Amniotic stem cell (primary cell): ENCODE measurements at regions not wholly inside any gene's neighbourhood (a gene's known extent, or its start where the extent isn't known, plus 50 kb on each side); places are given as distances from the start of the nearest gene placed in this dataset.
"Not testable (repeated sequence)": the region's sequence is repeated elsewhere in the genome, so short reads cannot be mapped to it uniquely, and the experiment has no call there.

Source experiments
- DNase-seq: peaks from one replicate; lab custom pipeline; 2025; lab: John Stamatoyannopoulos, UW

DNA sequence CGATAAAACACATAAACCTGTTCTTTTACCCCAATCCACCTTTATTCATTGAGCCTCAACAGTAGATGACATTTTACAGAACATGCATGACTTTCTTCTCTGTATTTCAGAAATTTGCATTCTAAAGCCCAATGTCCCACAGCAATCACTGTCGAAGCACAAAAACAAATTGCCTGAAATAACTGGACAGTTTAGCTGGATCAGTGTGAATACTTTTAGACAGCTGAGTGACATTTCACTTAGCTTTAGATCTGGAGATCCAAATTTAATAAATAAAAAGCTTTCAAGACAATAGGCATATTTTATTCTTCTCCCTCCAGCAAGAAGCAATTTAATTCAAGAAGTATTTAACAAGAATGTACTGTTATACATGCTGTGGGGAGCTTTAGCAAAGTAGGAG is 109.1 kb upstream of the FSCB start:
- no peak for DNase-seq

DNA sequence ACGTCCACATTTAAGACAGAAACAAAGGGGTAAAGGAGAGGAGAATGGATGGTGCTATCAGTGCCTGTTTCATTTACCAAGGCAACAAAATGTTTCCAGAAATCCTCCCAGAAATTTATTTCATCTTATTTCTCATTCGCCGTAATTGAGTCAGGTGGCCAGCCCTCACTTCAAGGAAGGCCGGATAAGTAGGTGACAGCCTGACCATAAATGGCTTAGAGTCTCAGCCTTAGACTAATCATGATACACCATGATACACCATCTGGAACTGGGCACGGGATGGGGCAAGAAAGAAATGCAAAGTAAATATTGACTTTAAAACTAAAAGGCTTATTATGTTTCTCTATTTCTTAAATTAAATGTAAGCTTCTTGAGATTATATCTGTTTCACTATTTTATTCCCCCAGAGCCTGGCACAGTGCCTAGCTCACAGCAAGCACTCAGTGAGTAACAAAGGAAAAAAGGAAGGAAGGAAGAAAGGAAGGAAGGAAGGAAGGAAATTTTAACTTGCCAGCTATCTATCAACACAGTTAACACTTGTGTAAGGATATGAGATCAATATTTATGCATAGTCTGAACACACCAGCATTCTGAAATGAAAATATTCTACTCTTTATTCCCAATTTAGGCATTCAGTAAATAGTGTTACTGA is 106.1 kb upstream of the FSCB start:
- DNase-seq = no peak

DNA sequence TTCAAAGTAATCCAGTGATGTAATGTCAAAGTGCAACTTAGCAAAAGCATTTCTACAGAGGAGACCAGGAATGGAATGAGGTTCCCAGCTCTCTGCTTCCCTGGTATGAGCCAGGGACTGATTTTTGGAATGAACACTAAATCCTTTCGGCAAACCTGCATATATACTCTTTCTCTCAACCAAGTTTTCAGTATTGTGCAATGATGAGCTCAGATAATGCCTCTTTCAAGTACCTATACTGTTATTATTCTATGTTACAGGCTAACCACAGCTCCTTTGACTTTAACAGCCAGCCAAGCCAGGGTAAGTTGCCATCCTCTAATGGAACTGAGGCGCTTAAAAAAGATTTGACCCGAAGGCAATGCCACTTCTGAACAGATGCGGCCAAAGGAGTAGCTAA is 104.9 kb upstream of the FSCB start:
- DNase-seq = no peak

DNA sequence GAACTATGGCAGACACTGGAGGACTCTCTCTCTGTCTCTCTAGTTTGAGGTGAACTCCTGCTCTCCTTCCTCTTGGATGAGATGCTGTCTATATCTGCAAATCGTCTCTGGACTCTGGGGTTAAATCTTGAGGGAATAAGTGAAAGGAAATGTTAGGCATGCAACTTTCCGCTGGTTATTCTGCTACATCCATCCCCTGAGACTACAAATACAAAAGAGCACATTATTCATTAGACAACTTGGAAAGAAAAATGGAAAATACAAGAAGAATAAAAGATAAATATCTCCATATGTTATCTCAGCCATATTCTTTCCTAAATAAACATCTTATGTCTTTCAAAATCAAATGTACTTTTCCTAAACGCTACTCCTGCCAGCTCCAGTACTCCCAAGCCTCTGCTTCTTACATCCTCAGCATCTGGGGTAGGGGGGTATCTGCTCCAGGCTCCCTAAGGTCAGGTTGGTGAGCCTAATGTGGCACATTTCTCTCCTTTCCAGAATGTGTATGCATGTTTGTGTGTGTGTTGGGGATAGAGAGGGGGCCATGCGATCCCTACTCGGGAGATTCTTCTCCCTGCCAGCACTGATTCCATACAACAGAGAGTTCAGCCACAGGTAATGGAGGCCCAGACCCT is 102.9 kb upstream of the FSCB start:
- no peak for DNase-seq

DNA sequence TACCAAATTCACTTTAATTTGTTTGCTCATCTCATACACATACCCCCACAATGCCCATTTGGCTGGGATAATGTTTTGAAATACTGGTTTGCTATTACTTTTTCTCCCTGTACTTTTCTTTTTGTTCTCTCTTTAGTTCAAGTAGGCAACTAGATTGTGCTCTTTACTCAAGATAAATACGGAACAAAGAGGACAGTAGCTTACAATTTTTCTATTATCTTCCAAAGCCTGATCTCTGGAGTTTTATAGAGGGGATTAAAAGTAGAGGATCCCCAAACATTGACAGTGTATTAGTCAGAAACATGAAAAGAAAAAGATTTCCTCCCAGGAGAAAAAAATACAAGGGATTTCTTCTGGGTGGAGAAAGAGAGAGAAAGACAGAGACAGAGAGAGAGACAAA is 102.1 kb upstream of the FSCB start:
- DNase-seq = no peak

DNA sequence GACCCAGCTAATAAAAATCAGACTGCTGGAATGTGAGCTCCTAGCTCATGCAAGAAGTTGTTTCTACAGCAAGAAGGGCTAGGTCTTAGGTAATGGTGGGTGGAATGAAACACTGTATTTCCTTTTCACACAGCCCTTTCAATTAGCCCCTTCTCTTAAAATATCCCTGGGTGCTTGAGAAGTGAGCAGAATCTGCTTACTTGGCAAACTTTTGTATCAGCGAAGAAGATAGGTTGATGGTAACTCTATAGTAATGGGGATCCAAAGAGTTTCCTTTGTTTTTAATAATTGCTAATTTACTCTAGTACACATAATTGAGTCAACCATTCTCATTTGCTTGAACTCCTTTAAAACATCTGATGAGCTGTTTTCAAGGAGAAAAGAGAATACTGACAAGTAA is 100.6 kb upstream of the FSCB start:
- DNase-seq = no peak

DNA sequence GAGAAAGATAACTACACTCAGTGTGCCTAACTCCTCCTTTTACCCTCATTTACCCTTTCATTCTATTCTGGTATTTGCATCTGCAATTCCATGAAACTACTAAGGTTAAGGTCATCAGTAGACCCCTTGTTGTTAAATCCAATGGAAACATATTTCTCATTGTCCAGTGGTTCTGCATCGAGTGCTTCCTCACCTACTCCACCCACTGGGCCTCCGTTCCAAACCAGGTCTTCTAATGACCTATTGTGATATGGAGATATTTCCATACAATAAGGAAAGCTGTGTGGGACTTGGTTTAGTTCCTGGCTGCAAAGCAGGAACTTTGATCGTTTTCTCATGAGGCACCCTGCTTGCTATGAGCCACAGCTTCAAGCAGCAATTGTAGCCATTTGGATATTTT is 99.5 kb upstream of the FSCB start:
- DNase-seq = no peak

DNA sequence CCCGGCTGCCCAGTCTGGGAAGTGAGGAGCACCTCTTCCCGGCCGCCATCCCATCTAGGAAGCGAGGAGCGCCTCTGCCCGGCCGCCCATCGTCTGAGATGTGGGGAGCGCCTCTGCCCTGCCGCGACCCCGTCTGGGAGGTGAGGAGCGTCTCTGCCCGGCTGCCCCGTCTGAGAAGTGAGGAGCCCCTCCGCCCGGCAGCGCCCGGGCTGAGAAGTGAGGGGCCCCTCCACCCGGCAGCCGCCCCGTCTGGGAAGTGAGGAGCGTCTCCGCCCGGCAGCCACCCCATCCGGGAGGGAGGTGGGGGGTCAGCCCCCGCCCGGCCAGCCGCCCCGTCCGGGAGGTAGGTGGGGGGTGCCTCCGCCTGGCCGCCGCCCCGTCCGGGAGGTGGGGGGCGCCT is 94.2 kb upstream of the FSCB start:
- not testable (repeated sequence) for DNase-seq

DNA sequence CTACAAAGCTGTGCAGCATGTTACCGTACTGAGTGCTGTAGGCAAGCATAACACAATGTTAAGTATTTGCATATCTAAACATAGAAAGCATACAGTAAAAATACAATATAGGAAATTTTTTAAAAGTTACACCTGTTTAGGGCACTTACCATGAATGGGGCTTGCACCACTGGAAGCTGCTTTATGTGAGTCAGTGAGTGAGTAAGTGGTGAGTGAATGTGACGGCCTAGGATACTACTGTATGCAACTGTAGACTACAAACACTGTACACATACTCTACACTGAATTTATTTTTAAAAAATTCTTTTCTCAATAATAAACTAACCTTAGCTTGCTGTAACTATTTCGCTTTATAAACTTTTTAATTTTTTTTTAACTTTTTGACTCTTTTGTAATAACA is 82.1 kb upstream of the FSCB start:
- no peak for DNase-seq

DNA sequence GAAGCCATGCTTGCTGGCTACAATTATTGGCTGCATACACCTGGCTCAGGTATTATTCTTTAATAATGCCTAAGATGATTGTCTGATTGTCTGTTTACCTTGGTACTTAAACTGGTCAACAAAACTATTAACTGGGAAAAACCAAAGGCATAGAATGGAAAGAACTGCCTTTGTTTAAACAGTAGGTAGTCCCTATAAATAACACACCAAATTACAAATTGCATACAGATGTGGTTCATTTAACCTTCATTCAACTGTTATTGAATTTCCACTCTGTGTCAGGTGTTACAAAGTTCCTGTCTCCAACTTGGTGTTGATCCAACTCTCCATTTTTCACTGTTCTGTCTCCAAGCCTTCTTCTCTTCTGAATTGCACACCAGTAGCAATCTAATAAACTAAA is 79.8 kb upstream of the FSCB start:
- no peak for DNase-seq

DNA sequence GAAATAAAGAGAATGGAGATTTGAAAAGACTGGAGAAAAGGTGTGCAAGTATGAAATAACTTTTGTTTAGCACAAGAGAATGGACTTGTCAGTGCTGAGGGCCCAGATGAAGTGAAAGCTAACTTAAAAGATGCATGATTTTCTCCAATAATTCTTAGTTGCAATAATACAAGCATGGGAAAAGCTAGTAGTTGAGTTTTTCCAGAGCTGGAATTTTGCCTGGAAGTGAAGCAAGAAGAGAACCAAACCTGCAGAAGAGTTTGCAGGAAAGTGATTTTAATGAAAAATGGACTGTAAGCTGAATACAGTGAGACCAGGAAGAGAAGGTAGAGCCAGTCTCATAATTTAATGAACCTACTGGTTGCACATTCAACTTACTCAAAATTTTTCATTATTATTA is 69.3 kb upstream of the FSCB start:
- no peak for DNase-seq

DNA sequence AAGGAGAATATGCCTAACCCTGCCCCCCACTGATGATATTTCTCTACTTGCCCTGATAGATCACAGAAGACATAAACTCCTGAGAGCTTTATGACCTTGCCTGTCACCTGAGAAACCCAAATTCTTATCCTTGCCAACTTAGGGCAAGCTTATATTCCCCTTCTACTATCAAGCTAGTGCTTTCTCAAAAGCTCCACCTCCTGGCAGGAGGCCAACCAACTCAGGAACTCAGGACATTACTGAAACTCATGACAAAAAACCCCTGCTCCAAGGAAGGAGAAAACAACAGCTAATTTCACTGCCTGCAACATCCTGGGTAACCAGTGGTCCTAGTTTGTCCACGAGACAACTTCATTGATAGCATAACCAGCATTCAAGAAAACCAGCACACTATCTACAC is 60.9 kb upstream of the FSCB start:
- DNase-seq = no peak

DNA sequence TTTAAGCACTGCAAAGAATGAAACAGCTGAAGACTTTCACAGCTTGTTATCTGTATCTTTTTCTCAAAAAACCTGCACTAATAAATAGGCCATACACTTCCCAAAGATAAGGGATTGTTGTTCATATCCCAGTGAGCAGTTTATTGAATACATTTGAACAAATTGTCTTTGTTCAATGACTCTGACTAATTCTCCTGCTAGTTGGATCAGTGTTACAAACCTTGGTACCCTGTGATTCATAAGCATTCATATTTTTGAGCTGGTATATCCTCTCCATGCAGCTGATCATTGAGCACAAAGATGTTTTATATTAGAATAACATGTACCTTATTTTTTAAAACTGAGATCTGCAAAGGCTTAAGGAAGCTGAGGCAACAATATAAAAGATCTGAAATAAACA is 58.9 kb upstream of the FSCB start:
- no peak for DNase-seq

DNA sequence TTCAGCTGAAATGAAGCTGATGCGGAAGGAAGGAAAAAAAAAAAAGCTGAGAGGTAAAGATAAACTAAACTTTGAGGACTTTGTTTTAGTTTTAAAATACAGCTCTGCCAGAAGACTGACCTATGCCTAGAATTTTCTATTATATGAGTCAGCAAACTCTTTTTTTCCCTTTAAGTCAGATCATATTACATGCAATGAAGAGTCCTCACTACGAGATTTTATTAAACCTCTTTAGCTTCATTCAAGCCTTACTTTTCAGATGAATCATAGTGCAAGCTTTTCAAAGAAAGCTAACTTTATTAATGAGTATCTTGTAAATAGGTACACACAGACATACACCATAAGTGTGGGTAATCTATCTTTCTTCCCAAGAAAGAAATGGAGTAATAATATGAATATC is 57.8 kb upstream of the FSCB start:
- DNase-seq = no peak
